Transverse colon (tissue), 4 donors: ENCODE measurements at regions not wholly inside any gene's neighbourhood (a gene's known extent, or its start where the extent isn't known, plus 50 kb on each side); places are given as distances from the start of the nearest gene placed in this dataset.

Source experiments
- POLR2A ChIP-seq: fragments of 450-650 bp; IDR thresholded peaks from one replicate; pipeline ENCODE4 v1.6.1; 2016; ENCODE audit warnings: antibody characterized with exemption, mild to moderate bottlenecking, moderate library complexity
- POLR2AphosphoS5 ChIP-seq, 3 donors: sonication (generic); formaldehyde crosslinking; IDR thresholded peaks; one replicate each; pipeline ENCODE4 v1.6.1; 2016; ENCODE audit warnings: antibody characterized with exemption in 3 of 3
- TF ChIP-seq, protein P1 (sequence below), 5 experiments: fragments of 200-600 bp in 3 of 5; fragments of 450-650 bp in 2 of 5; sonication (generic) in 3 of 5; IDR thresholded peaks; 1 replicate in 2 of 5; 2 replicates in 3 of 5; pipeline ENCODE4 v1.5.1; 2016 to 2017; ENCODE audit warnings: antibody characterized with exemption in 5 of 5, inconsistent platforms in 3 of 5, mild to moderate bottlenecking in 2 of 5, moderate library complexity in 1 of 5

DNA sequence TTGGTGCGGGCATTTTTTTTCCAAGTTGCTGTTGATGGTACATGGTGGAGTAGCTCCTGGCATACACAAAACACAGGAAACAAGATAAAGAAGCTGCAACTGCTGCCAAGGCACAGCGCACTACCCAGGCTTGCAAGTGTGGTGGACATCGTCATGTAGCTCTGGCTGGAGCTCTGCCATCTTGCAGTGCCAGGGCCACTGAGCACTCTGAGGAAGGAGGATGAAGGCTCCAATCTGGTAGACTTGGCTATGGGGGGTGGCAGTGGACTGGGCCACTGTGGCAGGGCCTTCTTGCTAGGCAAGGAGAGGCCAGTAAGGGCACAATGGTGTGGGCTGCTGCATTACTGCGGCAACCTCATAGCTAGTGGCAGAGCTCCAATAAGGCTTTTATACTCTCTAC is 263.5 kb downstream of the CENPW start:
- TF ChIP-seq, protein P1, sequence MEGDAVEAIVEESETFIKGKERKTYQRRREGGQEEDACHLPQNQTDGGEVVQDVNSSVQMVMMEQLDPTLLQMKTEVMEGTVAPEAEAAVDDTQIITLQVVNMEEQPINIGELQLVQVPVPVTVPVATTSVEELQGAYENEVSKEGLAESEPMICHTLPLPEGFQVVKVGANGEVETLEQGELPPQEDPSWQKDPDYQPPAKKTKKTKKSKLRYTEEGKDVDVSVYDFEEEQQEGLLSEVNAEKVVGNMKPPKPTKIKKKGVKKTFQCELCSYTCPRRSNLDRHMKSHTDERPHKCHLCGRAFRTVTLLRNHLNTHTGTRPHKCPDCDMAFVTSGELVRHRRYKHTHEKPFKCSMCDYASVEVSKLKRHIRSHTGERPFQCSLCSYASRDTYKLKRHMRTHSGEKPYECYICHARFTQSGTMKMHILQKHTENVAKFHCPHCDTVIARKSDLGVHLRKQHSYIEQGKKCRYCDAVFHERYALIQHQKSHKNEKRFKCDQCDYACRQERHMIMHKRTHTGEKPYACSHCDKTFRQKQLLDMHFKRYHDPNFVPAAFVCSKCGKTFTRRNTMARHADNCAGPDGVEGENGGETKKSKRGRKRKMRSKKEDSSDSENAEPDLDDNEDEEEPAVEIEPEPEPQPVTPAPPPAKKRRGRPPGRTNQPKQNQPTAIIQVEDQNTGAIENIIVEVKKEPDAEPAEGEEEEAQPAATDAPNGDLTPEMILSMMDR (IDR thresholded peaks at IDR 0.05), result no peak
- TF ChIP-seq POLR2A (no peak), POLR2AphosphoS5 (IDR thresholded peaks at IDR 0.05) (no peak)
